ENCODE measurements at regions not wholly inside any gene's neighbourhood (a gene's known extent, or its start where the extent isn't known, plus 50 kb on each side); places are given as distances from the start of the nearest gene placed in this dataset.
"Not testable (repeated sequence)": the region's sequence is repeated elsewhere in the genome, so short reads cannot be mapped to it uniquely, and the experiment has no call there.

DNA sequence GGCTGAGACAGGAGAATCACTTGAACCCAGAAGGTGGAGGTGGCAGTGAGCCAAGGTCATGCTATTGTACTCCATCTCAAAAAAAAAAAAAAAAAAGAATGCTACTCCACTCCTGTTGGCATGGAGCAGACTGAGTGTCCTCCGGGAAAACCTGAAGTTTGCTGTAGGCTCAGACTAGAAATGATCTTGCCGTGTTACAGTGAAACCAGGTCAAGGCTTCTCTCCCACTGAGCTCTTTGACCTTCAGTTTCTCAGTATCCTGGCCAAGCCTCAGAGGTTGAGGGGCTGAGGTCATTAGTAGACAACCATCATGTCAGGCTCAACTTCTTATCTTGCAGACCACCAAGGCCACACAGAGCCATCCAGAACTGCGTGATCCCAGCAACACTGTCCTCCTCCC lies 348.6 kb upstream of the ZNF32 start:
- Histone ChIP-seq H3K27ac (no peak overlapping the region), H3K4me3 (no peak overlapping the region), H3K27me3 (replicated peaks; ENCODE audit: insufficient read depth) (no peaks in the 10 kb centered on the region), H3K9me3 (no peaks in the 10 kb centered on the region), H3K36me3 (no peaks in the 10 kb centered on the region), H3K4me1 (replicated peaks) (no peaks in the 10 kb centered on the region)
- no peak for DNase-seq (ENCODE audit: low spot score)
- WGBS = 89% methylated on average over 3 of the region's 3 CpGs
- TF ChIP-seq POLR2AphosphoS5 (IDR thresholded peaks at IDR 0.05) = no peak
- TF ChIP-seq, protein P1, sequence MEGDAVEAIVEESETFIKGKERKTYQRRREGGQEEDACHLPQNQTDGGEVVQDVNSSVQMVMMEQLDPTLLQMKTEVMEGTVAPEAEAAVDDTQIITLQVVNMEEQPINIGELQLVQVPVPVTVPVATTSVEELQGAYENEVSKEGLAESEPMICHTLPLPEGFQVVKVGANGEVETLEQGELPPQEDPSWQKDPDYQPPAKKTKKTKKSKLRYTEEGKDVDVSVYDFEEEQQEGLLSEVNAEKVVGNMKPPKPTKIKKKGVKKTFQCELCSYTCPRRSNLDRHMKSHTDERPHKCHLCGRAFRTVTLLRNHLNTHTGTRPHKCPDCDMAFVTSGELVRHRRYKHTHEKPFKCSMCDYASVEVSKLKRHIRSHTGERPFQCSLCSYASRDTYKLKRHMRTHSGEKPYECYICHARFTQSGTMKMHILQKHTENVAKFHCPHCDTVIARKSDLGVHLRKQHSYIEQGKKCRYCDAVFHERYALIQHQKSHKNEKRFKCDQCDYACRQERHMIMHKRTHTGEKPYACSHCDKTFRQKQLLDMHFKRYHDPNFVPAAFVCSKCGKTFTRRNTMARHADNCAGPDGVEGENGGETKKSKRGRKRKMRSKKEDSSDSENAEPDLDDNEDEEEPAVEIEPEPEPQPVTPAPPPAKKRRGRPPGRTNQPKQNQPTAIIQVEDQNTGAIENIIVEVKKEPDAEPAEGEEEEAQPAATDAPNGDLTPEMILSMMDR (IDR thresholded peaks at IDR 0.05) = no peak
- TF ChIP-seq POLR2A (IDR thresholded peaks at IDR 0.05) = no peak
- intact Hi-C loops (cut with DNase I) = no loop called here

DNA sequence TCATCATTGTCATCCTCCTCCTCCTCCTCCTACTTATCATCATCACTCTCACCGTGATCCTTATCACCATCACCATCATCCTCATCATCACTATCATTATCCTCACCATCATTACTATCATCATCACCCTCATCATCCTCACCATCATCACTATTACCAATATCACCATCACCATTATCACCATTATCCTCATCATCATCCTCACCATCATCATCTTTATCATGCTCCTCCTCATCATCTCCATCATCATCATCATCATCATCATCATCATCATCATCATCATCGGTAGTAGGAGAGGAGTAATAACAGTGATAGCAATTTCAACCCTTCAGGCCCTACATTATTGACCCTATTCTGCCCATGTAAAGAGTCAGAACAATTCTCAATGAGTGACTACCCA lies 345.9 kb upstream of the ZNF32 start:
- no peak for DNase-seq (ENCODE audit: low spot score)
- Histone ChIP-seq H3K4me1 (replicated peaks) (no peaks in the 10 kb centered on the region), H3K9me3 (no peaks in the 10 kb centered on the region), H3K36me3 (no peaks in the 10 kb centered on the region), H3K27ac (no peak overlapping the region), H3K27me3 (replicated peaks; ENCODE audit: insufficient read depth) (no peaks in the 10 kb centered on the region), H3K4me3 (no peak overlapping the region)
- TF ChIP-seq POLR2A (IDR thresholded peaks at IDR 0.05) (no peak), POLR2AphosphoS5 (IDR thresholded peaks at IDR 0.05) (no peak)
- TF ChIP-seq, protein P1 (IDR thresholded peaks at IDR 0.05) = no peak
- intact Hi-C loops (cut with DNase I) = no loop called here
- 70% methylated on average over 2 of the region's 2 CpGs for WGBS

DNA sequence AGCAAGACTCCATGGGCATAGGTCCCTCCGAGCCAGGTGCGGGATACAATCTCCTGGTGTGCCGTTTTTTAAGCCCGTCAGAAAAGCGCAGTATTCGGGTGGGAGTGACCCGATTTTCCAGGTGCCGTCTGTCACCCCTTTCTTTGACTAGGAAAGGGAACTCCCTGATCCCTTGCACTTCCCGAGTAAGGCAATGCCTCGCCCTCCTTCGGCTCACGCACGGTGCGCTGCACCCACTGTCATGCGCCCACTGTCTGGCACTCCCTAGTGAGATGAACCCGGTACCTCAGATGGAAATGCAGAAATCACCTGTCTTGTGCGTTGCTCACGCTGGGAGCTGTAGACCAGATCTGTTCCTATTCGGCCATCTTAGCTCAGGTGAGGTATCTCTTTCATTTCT lies 344.1 kb upstream of the ZNF32 start:
- intact Hi-C loops (cut with DNase I); H3K27me3 ChIP-seq (replicated peaks; ENCODE audit: insufficient read depth); H3K36me3 ChIP-seq; H3K4me3 ChIP-seq; H3K4me1 ChIP-seq (replicated peaks); DNase-seq (ENCODE audit: low spot score); H3K27ac ChIP-seq; H3K9me3 ChIP-seq: not testable (repeated sequence)
- 84% methylated on average over 19 of the region's 19 CpGs for WGBS

DNA sequence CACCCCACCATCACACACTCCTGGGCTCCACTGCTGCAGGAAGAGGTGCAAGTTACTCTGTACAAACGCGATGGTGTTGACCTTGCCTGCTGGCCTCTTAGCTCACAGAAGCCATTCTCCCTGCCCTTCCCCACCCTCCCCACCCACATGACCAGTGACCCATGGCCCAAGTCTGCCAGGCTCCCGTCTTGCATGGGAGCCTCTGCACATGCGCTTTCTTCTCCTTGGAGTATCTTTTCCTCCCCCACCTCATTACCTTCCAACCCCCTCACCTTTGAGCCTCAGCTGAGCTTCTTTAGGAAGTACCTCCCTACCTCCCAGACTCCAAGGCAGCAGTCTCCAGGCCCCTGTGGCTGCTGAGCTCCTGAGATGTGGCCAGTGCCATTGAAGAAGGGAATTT lies 337.7 kb upstream of the ZNF32 start:
- 92% methylated on average over 4 of the region's 4 CpGs for WGBS

DNA sequence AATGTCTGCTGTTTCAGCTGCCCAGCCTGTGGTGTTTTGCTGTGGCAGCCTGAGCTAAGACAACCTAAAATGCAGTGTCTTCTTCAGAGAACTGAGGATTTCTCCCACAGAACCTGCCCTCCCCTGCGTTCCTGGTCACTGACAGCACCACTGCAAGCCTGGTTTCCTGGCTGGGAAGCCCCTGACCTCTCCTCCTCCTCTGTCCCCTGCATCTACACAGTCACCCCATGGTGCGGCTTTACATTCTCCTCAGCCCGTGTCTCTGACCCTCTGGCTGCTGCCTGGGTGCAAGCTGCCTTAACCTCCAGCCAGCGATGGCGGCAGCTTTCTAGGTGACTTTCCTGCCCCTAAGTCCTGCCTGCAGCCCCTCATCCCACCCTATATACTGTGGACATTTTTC lies 337.3 kb upstream of the ZNF32 start:
- Histone ChIP-seq H3K4me1 (replicated peaks) (no peaks in the 10 kb centered on the region), H3K36me3 (no peaks in the 10 kb centered on the region), H3K27ac (no peak overlapping the region), H3K4me3 (no peak overlapping the region), H3K27me3 (replicated peaks; ENCODE audit: insufficient read depth) (no peaks in the 10 kb centered on the region), H3K9me3 (no peaks in the 10 kb centered on the region)
- intact Hi-C loops (cut with DNase I) = no loop called here
- 90% methylated on average over 5 of the region's 5 CpGs for WGBS
- DNase-seq (ENCODE audit: low spot score) = no peak
- TF ChIP-seq, protein P1 (IDR thresholded peaks at IDR 0.05) = no peak
- no peak for TF ChIP-seq POLR2A (IDR thresholded peaks at IDR 0.05)
- no peak for TF ChIP-seq POLR2AphosphoS5 (IDR thresholded peaks at IDR 0.05)

More for the DNA sequence above, 337.7 kb upstream of the ZNF32 start:
- Histone ChIP-seq H3K27ac (no peak overlapping the region), H3K36me3 (no peaks in the 10 kb centered on the region), H3K27me3 (replicated peaks; ENCODE audit: insufficient read depth) (no peaks in the 10 kb centered on the region), H3K9me3 (no peaks in the 10 kb centered on the region), H3K4me3 (no peak overlapping the region), H3K4me1 (replicated peaks) (no peaks in the 10 kb centered on the region)
- intact Hi-C loops (cut with DNase I) = no loop called here
- no peak for DNase-seq (ENCODE audit: low spot score)
- TF ChIP-seq POLR2AphosphoS5 (IDR thresholded peaks at IDR 0.05) = no peak
- TF ChIP-seq POLR2A (IDR thresholded peaks at IDR 0.05) = no peak
- TF ChIP-seq, protein P1 (IDR thresholded peaks at IDR 0.05) = no peak
